H1 (cell line): ENCODE measurements at regions not wholly inside any gene's neighbourhood (a gene's known extent, or its start where the extent isn't known, plus 50 kb on each side); places are given as distances from the start of the nearest gene placed in this dataset.

Experiments
- CTCF ChIA-PET: fragments of 300-600 bp; sonication (Branson Sonifier 250); formaldehyde crosslinking; loops from one replicate; lab custom pipeline; 2021; ENCODE audit not compliant: partially characterized antibody; lab: Charles Lee
- POLR2A ChIA-PET: fragments of 300-600 bp; sonication (Branson Sonifier 250); formaldehyde crosslinking; loops from one replicate; lab custom pipeline; 2021; ENCODE audit warnings: inconsistent platforms; ENCODE audit not compliant: partially characterized antibody; lab: Charles Lee
- DNase-seq, 2 experiments: peaks; one replicate each; pipeline versions ENCODE4 v3.0.0 to v3.0.0-alpha.2; 2010 to 2022; ENCODE audit warnings: low spot score in 2 of 2, low read depth in 1 of 2, mixed read lengths in 1 of 2
- FAIRE-seq: peaks from 2 replicates; lab custom pipeline; 2011; peaks lifted over from hg19 to GRCh38; lab: Jason Lieb, UNC
- H2AFZ ChIP-seq: 2 replicates; pipeline ENCODE4 v1.8.1; 2012; ENCODE audit warnings: low read length, inconsistent platforms
- H2AK5ac ChIP-seq: 2 replicates; pipeline ENCODE4 v1.6.1; 2013; ENCODE audit warnings: low read depth, low read length
- H2BK120ac ChIP-seq: replicated peaks from 2 replicates; pipeline ENCODE3; 2013; ENCODE audit warnings: low read depth, low read length, inconsistent platforms
- H2BK12ac ChIP-seq: 2 replicates; pipeline ENCODE4 v1.6.1; 2013; ENCODE audit warnings: low read depth, low read length
- H2BK15ac ChIP-seq: 2 replicates; pipeline ENCODE4 v1.6.1; 2013; ENCODE audit warnings: low read length
- H2BK20ac ChIP-seq: 2 replicates; pipeline ENCODE4 v1.6.1; 2013; ENCODE audit warnings: low read length
- H2BK5ac ChIP-seq: 2 replicates; pipeline ENCODE4 v1.6.1; 2013; ENCODE audit warnings: low read depth, low read length
- H3K14ac ChIP-seq: 2 replicates; pipeline ENCODE4 v1.6.1; 2013; ENCODE audit warnings: inconsistent platforms; ENCODE audit not compliant: insufficient read length
- H3K18ac ChIP-seq: 2 replicates; pipeline ENCODE4 v1.6.1; 2013; ENCODE audit warnings: low read length; ENCODE audit errors: extremely low read depth
- H3K23ac ChIP-seq: 2 replicates; pipeline ENCODE4 v1.6.1; 2013; ENCODE audit warnings: inconsistent platforms; ENCODE audit not compliant: insufficient read length
- H3K23me2 ChIP-seq: 2 replicates; pipeline ENCODE4 v1.6.1; 2013; ENCODE audit warnings: low read depth, low read length
- H3K27ac ChIP-seq: 2 replicates; pipeline ENCODE4 v1.6.1; 2011; ENCODE audit warnings: low read depth, low read length, inconsistent platforms
- H3K27me3 ChIP-seq, 4 experiments: replicated peaks in 1 of 4; 1 replicate in 1 of 4; 2 replicates in 3 of 4; pipeline versions ENCODE4 v1.6.1 to v1.8.1; 2011 to 2013; ENCODE audit warnings: low read length in 3 of 4, mild to moderate bottlenecking in 3 of 4, inconsistent platforms in 2 of 4, mixed read lengths in 2 of 4, moderate library complexity in 1 of 4; ENCODE audit not compliant: control insufficient read depth in 3 of 4, insufficient read depth in 3 of 4; ENCODE audit errors: extremely low read depth in 1 of 4
- H3K36me3 ChIP-seq, 4 experiments: 2 replicates each; pipeline versions ENCODE4 v1.6.1 to v1.8.1; 2011 to 2013; ENCODE audit warnings: mild to moderate bottlenecking in 4 of 4, low read length in 3 of 4, moderate library complexity in 2 of 4, control low read depth in 1 of 4, inconsistent platforms in 1 of 4; ENCODE audit not compliant: insufficient read depth in 4 of 4, control insufficient read depth in 2 of 4
- H3K4ac ChIP-seq: replicated peaks from 2 replicates; pipeline ENCODE3; 2013; ENCODE audit warnings: low read length, low read depth, mixed read lengths, inconsistent platforms; ENCODE audit not compliant: insufficient read length
- H3K4me1 ChIP-seq, 4 experiments: replicated peaks in 1 of 4; 1 replicate in 1 of 4; 2 replicates in 3 of 4; pipeline versions ENCODE4 v1.6.1 to v1.8.1; 2011 to 2013; ENCODE audit warnings: low read length in 3 of 4, inconsistent platforms in 2 of 4, mixed read lengths in 1 of 4; ENCODE audit not compliant: insufficient read depth in 4 of 4, control insufficient read depth in 3 of 4
- H3K4me2 ChIP-seq, 2 experiments: 2 replicates each; pipeline versions ENCODE4 v1.6.1 to v1.8.1; 2011 to 2013; ENCODE audit warnings: low read depth in 2 of 2, low read length in 2 of 2, control low read depth in 1 of 2, inconsistent platforms in 1 of 2, mild to moderate bottlenecking in 1 of 2; ENCODE audit not compliant: insufficient read depth in 1 of 2
- H3K4me3 ChIP-seq, 4 experiments: fragments of 200-600, 300-600 bp in 1 of 4; sonication (generic), shearing (Covaris generic), sonication (Bioruptor Twin) in 1 of 4; 2 replicates each; pipeline versions ENCODE4 v1.5.1 to v1.8.1; 2011 to 2016; ENCODE audit warnings: low read length in 4 of 4, low read depth in 3 of 4, control low read depth in 2 of 4, inconsistent platforms in 2 of 4, mild to moderate bottlenecking in 2 of 4, mixed read lengths in 1 of 4, moderate library complexity in 1 of 4; ENCODE audit not compliant: insufficient read depth in 2 of 4; ENCODE audit errors: extremely low read depth in 1 of 4
- H3K56ac ChIP-seq: replicated peaks from 2 replicates; pipeline ENCODE3; 2013; ENCODE audit warnings: low read depth, mild to moderate bottlenecking, mixed read lengths, low read length, inconsistent platforms; ENCODE audit not compliant: insufficient read length
- H3K79me1 ChIP-seq: 2 replicates; pipeline ENCODE4 v1.6.1; 2013; ENCODE audit warnings: low read depth, low read length, control low read depth
- H3K79me2 ChIP-seq, 2 experiments: 2 replicates each; pipeline versions ENCODE4 v1.6.1 to v1.8.1; 2012 to 2013; ENCODE audit warnings: low read length in 2 of 2, mild to moderate bottlenecking in 2 of 2, inconsistent platforms in 1 of 2; ENCODE audit not compliant: insufficient read depth in 2 of 2, control insufficient read depth in 1 of 2
- H3K9ac ChIP-seq, 4 experiments: replicated peaks in 1 of 4; 1 replicate in 1 of 4; 2 replicates in 3 of 4; pipeline versions ENCODE4 v1.6.1 to v1.8.1; 2011 to 2013; ENCODE audit warnings: low read depth in 3 of 4, low read length in 3 of 4, control low read depth in 2 of 4, mild to moderate bottlenecking in 2 of 4, moderate library complexity in 2 of 4, inconsistent platforms in 1 of 4; ENCODE audit errors: extremely low read depth in 1 of 4
- H3K9me3 ChIP-seq, 2 experiments: 2 replicates each; pipeline versions ENCODE4 v1.6.1 to v1.8.1; 2012 to 2013; ENCODE audit warnings: mild to moderate bottlenecking in 2 of 2, moderate library complexity in 2 of 2, control low read depth in 1 of 2, inconsistent platforms in 1 of 2, low read depth in 1 of 2, low read length in 1 of 2, mixed read lengths in 1 of 2; ENCODE audit not compliant: insufficient read depth in 2 of 2
- H4K20me1 ChIP-seq, 2 experiments: replicated peaks in 1 of 2; 2 replicates each; pipeline versions ENCODE3 to v1.8.1; 2011 to 2013; ENCODE audit warnings: inconsistent platforms in 2 of 2, low read length in 2 of 2, mild to moderate bottlenecking in 1 of 2; ENCODE audit not compliant: insufficient read depth in 2 of 2, control insufficient read depth in 1 of 2
- H4K5ac ChIP-seq: 2 replicates; pipeline ENCODE4 v1.6.1; 2013; ENCODE audit warnings: low read length, low read depth, mixed read lengths, inconsistent platforms; ENCODE audit not compliant: insufficient read length
- H4K8ac ChIP-seq: 2 replicates; pipeline ENCODE4 v1.8.0; 2013; ENCODE audit warnings: mild to moderate bottlenecking, moderate library complexity, low read length, inconsistent platforms; ENCODE audit not compliant: insufficient read depth; ENCODE audit errors: extremely low read depth
- H4K91ac ChIP-seq: replicated peaks from 2 replicates; pipeline ENCODE3; 2013; ENCODE audit warnings: low read length, mixed read lengths, inconsistent platforms; ENCODE audit not compliant: insufficient read length
- CEBPB ChIP-seq: IDR thresholded peaks from 2 replicates; pipeline ENCODE4 v1.6.1; 2012; ENCODE audit warnings: low read depth, low read length
- KDM1A ChIP-seq: fragments of 200-600, 300-600 bp; sonication (generic); IDR thresholded peaks from 2 replicates; pipeline ENCODE4 v1.7.1; 2016; ENCODE audit warnings: mild to moderate bottlenecking, low read length, borderline replicate concordance
- SIRT6 ChIP-seq: IDR thresholded peaks from one replicate; pipeline ENCODE4 v1.7.1; 2012; ENCODE audit warnings: low read length, inconsistent platforms
- TAF7 ChIP-seq: optimal IDR thresholded peaks from 2 replicates; pipeline ENCODE3; 2011; ENCODE audit warnings: low read depth, mild to moderate bottlenecking, inconsistent platforms, low read length, moderate library complexity, borderline replicate concordance
- WGBS, 2 experiments: shearing (Covaris generic) in 1 of 2; methylation state at CpG; one replicate each; pipeline versions ENCODE4 v1.1.6 to v1.1.7; 2013 to 2015; ENCODE audit warnings: low lambda C conversion rate in 2 of 2, mixed read lengths in 2 of 2, inconsistent platforms in 1 of 2, low coverage in 1 of 2, missing lambda C conversion rate in 1 of 2; ENCODE audit not compliant: insufficient replicate concordance in 2 of 2, insufficient coverage in 1 of 2, insufficient read length in 1 of 2; ENCODE audit errors: extremely low coverage in 1 of 2, missing lambda C conversion rate in 1 of 2; 5-methylcytosine and 5-hydroxymethylcytosine counted together

- Histone ChIP-seq H4K20me1 (no peaks in the 10 kb centered on the region), H3K9ac (no peak overlapping the region), H3K9me3 (no peaks in the 10 kb centered on the region), H4K91ac (no peak overlapping the region), H4K8ac (no peak overlapping the region), H2BK5ac (no peak overlapping the region), H3K79me1 (no peaks in the 10 kb centered on the region), H3K23ac (no peak overlapping the region), H4K5ac (no peak overlapping the region), H3K4me1 (peaks cover 0 to 7% (median 2%) of the 10 kb centered on the region in 4 experiments; a peak in 3 of 7 replicates), H3K56ac (no peak overlapping the region), H3K18ac (no peak overlapping the region), H3K14ac (no peak overlapping the region), H2AK5ac (no peak overlapping the region), H3K27ac (no peak overlapping the region), H3K79me2 (no peaks in the 10 kb centered on the region), H2BK120ac (no peak overlapping the region), H2BK12ac (no peak overlapping the region), H2BK20ac (no peak overlapping the region), H3K4me3 (no peak overlapping the region), H3K36me3 (no peaks in the 10 kb centered on the region), H3K4me2 (no peak overlapping the region), H2AFZ (no peak overlapping the region), H2BK15ac (no peak overlapping the region), H3K23me2 (no peaks in the 10 kb centered on the region), H3K27me3 (no peaks in the 10 kb centered on the region), H3K4ac (no peak overlapping the region)
- DNase-seq: no peak
- 95% methylated on average over 2 of the region's 2 CpGs; no CpG with 5 or more reads in 1 of the 2 experiments for WGBS, 2 experiments
- FAIRE-seq: no peak
- ChIA-PET POLR2A (no interaction called here), CTCF (interaction anchor here (0.6 to 0.7 kb wide), 2 partner anchors 12 to 390 kb away, joined by 3 read pairs; no protein-coding TSS in a partner anchor)
- TF ChIP-seq SIRT6: no peak
- no peak for TF ChIP-seq TAF7
- peak; percentile 24; the same call in 1 of the 2 replicates for TF ChIP-seq CEBPB
- TF ChIP-seq KDM1A: no peak
Observed at GRCh38 chr12:58412461-58413060, 471.2 kb downstream of the ATP23 start.
